ENCODE measurements at regions not wholly inside any gene's neighbourhood (a gene's known extent, or its start where the extent isn't known, plus 50 kb on each side); places are given as distances from the start of the nearest gene placed in this dataset.

- H3K4me3 ChIP-seq (ENCODE audit: low read depth, low read length, poor library complexity, severe bottlenecking): no peak overlapping the region
- H3K9me3 ChIP-seq (ENCODE audit: low read depth, low read length, poor library complexity, severe bottlenecking): no peaks in the 10 kb centered on the region
- no peak for DNase-seq (ENCODE audit: low spot score)
- H3K36me3 ChIP-seq (ENCODE audit: insufficient read depth, low read length, poor library complexity, severe bottlenecking): peaks cover 4% of the 10 kb centered on the region
- no peak for TF ChIP-seq CTCF (conservative IDR thresholded peaks at IDR 0.05; ENCODE audit: low read depth, low read length)
- no peak for TF ChIP-seq EZH2 (IDR thresholded peaks at IDR 0.05; ENCODE audit: borderline replicate concordance, low read depth, low read length, poor library complexity, severe bottlenecking)
- peaks cover 59% of the 10 kb centered on the region for H3K4me1 ChIP-seq (ENCODE audit: insufficient read depth, low read length, poor library complexity, severe bottlenecking)
- no peaks in the 10 kb centered on the region for H3K27me3 ChIP-seq (replicated peaks; ENCODE audit: insufficient read depth, low read depth, low read length, poor library complexity)
- ChIA-PET POLR2A (ENCODE audit: low non-redundant PET) (interaction anchor here (0.8 kb wide), 1 partner anchor 48 kb away, joined by 4 read pairs; no protein-coding TSS in a partner anchor), CTCF (interaction anchor here (1.7 kb wide), 1 partner anchor 77 kb away, joined by 8 read pairs; no protein-coding TSS in a partner anchor)
- H3K27ac ChIP-seq (ENCODE audit: low read depth, low read length, poor library complexity, severe bottlenecking): no peak overlapping the region
- BruUV-seq (replicated peaks): no TSS peak
- intact Hi-C loops (cut with micrococcal nuclease; ENCODE audit: unreplicated experiment): no loop called here
These were observed 112.9 kb upstream of the IPO9 start for GRCh38 chr1:201715801-201716741.

GRCh38 chr1:201716742-201717135 lies 112.2 kb upstream of the IPO9 start:
- Histone ChIP-seq H3K27ac (ENCODE audit: low read depth, low read length, poor library complexity, severe bottlenecking) (no peak overlapping the region), H3K36me3 (ENCODE audit: insufficient read depth, low read length, poor library complexity, severe bottlenecking) (peaks cover 4% of the 10 kb centered on the region), H3K4me1 (ENCODE audit: insufficient read depth, low read length, poor library complexity, severe bottlenecking) (peaks cover 52% of the 10 kb centered on the region), H3K9me3 (ENCODE audit: low read depth, low read length, poor library complexity, severe bottlenecking) (no peaks in the 10 kb centered on the region), H3K4me3 (ENCODE audit: low read depth, low read length, poor library complexity, severe bottlenecking) (no peak overlapping the region), H3K27me3 (replicated peaks; ENCODE audit: insufficient read depth, low read depth, low read length, poor library complexity) (no peaks in the 10 kb centered on the region)
- DNase-seq (ENCODE audit: low spot score): no peak
- ChIA-PET POLR2A (ENCODE audit: low non-redundant PET) (no interaction called here), CTCF (no interaction called here)
- TF ChIP-seq CTCF (conservative IDR thresholded peaks at IDR 0.05; ENCODE audit: low read depth, low read length): no peak
- no peak for TF ChIP-seq EZH2 (IDR thresholded peaks at IDR 0.05; ENCODE audit: borderline replicate concordance, low read depth, low read length, poor library complexity, severe bottlenecking)
- no TSS peak for BruUV-seq (replicated peaks)
- intact Hi-C loops (cut with micrococcal nuclease; ENCODE audit: unreplicated experiment): no loop called here

GRCh38 chr1:201717286-201717685 lies 111.7 kb upstream of the IPO9 start:
- CTCF ChIA-PET: no interaction called here
- peak overlapping the region; percentile 29 for H3K27ac ChIP-seq (ENCODE audit: low read depth, low read length, poor library complexity, severe bottlenecking)
- peaks cover 4% of the 10 kb centered on the region for H3K36me3 ChIP-seq (ENCODE audit: insufficient read depth, low read length, poor library complexity, severe bottlenecking)
- TF ChIP-seq EZH2 (IDR thresholded peaks at IDR 0.05; ENCODE audit: borderline replicate concordance, low read depth, low read length, poor library complexity, severe bottlenecking) (no peak), CTCF (conservative IDR thresholded peaks at IDR 0.05; ENCODE audit: low read depth, low read length) (no peak)
- DNase-seq (ENCODE audit: low spot score): no peak
- POLR2A ChIA-PET (ENCODE audit: low non-redundant PET): no interaction called here
- BruUV-seq (replicated peaks): no TSS peak
- no peaks in the 10 kb centered on the region for H3K9me3 ChIP-seq (ENCODE audit: low read depth, low read length, poor library complexity, severe bottlenecking)
- H3K4me1 ChIP-seq (ENCODE audit: insufficient read depth, low read length, poor library complexity, severe bottlenecking): peaks cover 47% of the 10 kb centered on the region
- intact Hi-C loops (cut with micrococcal nuclease; ENCODE audit: unreplicated experiment): no loop called here
- H3K4me3 ChIP-seq (ENCODE audit: low read depth, low read length, poor library complexity, severe bottlenecking): no peak overlapping the region
- no peaks in the 10 kb centered on the region for H3K27me3 ChIP-seq (replicated peaks; ENCODE audit: insufficient read depth, low read depth, low read length, poor library complexity)
